ENCODE measurements at regions not wholly inside any gene's neighbourhood (a gene's known extent, or its start where the extent isn't known, plus 50 kb on each side); places are given as distances from the start of the nearest gene placed in this dataset.
A peak's percentile ranks its signal among the peaks of the same experiment; 100 is the strongest.
"Not testable (repeated sequence)": the region's sequence is repeated elsewhere in the genome, so short reads cannot be mapped to it uniquely, and the experiment has no call there.

DNA sequence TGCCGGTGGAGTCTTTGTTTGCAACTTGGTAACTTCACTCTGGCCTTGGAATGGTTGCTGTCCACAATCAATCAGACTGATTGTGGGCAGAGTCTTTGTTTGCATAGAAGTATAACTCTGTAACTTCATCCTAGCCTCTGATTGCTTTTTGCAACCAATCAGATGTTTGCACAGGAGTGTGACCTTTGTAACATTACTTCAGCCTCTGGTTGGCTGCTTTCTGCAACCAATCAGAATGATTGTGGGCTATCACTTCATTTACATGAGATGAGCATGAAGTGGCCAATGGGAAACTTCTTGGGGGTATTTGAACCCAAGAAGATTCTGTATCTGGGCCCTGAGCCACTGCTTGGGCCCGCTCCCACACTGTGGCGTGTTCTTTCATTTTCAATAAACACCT is 79.6 kb upstream of the CLDN5 start:
- no peaks in the 10 kb centered on the region for H3K27me3 ChIP-seq (ENCODE audit: insufficient read depth, low read length)
- 97% methylated on average over 3 of the region's 3 CpGs for WGBS
- no peak overlapping the region for H3K27ac ChIP-seq (ENCODE audit: low read depth, low read length)

DNA sequence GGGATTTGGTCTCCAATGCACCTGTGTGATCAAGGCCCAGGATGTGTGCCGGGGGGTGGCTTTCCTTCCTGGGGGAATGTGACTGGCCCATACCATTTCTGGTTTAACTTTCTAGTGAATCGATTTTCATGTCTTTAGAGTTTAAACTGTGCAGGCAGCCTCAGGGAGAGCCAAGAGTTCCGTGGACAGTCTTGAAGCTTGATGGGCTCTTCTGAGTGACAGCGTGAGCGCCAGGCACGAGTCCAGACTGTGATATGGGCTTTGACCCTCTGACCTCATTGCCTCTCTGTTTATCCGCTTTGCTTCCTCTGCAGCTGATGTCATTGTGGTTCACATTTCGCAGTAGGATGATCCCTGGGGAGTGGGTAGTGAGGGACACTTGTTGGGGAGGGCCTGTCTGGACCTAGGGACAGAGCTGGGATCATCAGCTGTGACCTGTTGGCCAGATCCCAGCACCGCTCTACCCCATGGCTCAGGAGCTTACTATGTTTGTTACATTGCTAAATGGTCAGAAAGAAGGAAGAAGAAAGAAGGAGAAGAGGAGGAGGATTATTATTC is 80.6 kb upstream of the CLDN5 start:
- Histone ChIP-seq H3K4me1 (ENCODE audit: insufficient read depth, low read length) (peaks cover 10% of the 10 kb centered on the region; the same call in 1 of the 2 replicates), H3K27ac (ENCODE audit: low read depth, low read length) (no peak overlapping the region), H3K36me3 (ENCODE audit: insufficient read depth, low read length) (no peaks in the 10 kb centered on the region), H3K9me3 (ENCODE audit: insufficient read depth, low read depth, low read length) (no peaks in the 10 kb centered on the region), H3K9ac (ENCODE audit: low read depth, low read length) (no peak overlapping the region), H3K4me3 (ENCODE audit: low read length) (no peak overlapping the region), H3K27me3 (ENCODE audit: insufficient read depth, low read length) (no peaks in the 10 kb centered on the region)
- WGBS: 91% methylated on average over 9 of the region's 9 CpGs

More for the DNA sequence above, 79.6 kb upstream of the CLDN5 start:
- Histone ChIP-seq H3K4me3 (ENCODE audit: low read length) (no peak overlapping the region), H3K36me3 (ENCODE audit: insufficient read depth, low read length) (no peaks in the 10 kb centered on the region), H3K4me1 (ENCODE audit: insufficient read depth, low read length) (peaks cover 10% of the 10 kb centered on the region; the same call in 1 of the 2 replicates), H3K9me3 (ENCODE audit: insufficient read depth, low read depth, low read length) (no peaks in the 10 kb centered on the region), H3K9ac (ENCODE audit: low read depth, low read length) (no peak overlapping the region)

DNA sequence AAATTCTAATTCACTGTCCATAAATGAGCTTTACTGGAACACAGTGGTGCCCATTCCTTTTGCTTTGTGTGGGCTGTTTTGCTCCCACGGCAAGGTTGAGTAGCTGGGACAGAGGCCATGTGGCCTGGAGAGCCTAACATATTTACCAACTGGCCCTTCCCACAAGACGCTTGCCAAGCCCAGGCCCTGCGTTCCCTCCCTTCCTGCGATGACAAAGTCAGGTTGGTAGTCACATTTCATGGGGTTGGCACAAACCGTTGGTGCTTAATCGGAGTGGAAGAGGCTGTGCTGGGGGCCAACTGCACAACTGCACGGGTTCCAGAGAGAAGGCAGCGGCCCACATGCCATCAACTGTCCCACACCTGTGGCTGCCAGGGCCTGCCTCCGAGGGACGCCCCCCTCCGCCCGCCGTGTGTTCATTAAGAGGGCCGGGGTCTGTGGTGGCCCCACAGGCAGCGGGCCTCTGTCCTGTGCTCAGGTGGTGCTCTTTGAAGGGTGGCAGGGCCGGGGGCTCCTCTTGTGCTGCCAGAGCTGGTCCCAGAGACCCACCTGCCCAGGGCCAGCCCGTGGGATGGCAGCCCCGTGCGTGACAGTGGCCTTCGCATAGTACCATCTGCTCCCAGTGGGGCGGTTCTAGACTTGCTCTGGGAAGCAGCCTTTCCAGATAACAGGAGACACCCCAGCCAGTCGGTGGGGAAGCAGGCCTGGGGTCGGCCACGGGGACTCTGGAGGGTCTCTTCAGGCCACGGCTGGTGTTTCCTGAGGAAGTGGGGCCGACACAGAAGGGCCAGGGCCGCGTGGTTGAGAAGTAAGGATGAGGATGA is 81.5 kb upstream of the CLDN5 start:
- H3K4me3 ChIP-seq (ENCODE audit: low read length): no peak overlapping the region
- no peaks in the 10 kb centered on the region for H3K27me3 ChIP-seq (ENCODE audit: insufficient read depth, low read length)
- H3K27ac ChIP-seq (ENCODE audit: low read depth, low read length): no peak overlapping the region
- no peaks in the 10 kb centered on the region for H3K36me3 ChIP-seq (ENCODE audit: insufficient read depth, low read length)
- H3K9me3 ChIP-seq (ENCODE audit: insufficient read depth, low read depth, low read length): no peaks in the 10 kb centered on the region
- H3K4me1 ChIP-seq (ENCODE audit: insufficient read depth, low read length): peaks cover 18% of the 10 kb centered on the region
- 95% methylated on average over 28 of the region's 28 CpGs for WGBS
- H3K9ac ChIP-seq (ENCODE audit: low read depth, low read length): no peak overlapping the region

DNA sequence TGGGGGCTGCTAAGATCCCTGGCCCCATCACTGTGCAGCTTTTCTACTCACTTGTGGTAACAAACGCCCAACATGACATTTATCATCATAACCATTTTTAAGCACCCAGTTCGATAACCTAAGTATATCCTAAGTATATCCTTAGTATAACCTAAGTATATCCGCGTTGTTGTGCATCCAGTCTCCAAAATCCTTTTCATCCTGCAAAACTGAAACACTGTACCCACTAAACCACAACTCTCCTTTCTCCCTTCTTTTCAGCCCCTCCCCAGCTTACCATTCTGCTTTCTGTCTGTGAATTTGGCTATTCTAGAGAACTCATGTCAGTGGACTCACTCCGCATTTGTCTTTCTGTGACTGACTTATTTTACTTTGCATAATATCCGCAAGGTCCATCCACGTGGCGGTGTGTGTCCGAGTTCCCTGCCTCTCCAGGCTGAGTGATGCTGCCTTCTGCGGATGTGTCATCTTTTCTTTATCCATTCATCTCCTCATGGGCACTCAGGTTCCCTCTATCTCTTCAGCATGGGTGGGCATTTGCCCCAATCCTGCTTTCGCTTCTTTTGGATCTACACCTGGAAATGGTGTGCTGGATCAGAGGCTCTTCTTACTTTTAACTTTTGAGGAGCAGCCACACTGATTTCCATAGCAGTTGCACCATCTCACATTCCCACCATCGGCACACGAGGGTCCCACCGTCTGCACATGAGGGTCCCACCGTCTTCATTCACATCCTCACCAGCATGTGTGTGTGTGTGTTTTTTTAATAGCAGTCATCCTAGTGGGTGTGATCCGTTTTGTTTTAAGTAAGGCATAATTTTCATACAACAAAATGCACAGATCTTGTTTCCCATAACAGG is 82.4 kb upstream of the CLDN5 start:
- Histone ChIP-seq H3K27me3 (ENCODE audit: insufficient read depth, low read length) (no peaks in the 10 kb centered on the region), H3K27ac (ENCODE audit: low read depth, low read length) (no peak overlapping the region), H3K36me3 (ENCODE audit: insufficient read depth, low read length) (no peaks in the 10 kb centered on the region), H3K4me3 (ENCODE audit: low read length) (no peak overlapping the region), H3K9ac (ENCODE audit: low read depth, low read length) (no peak overlapping the region), H3K4me1 (ENCODE audit: insufficient read depth, low read length) (peaks cover 23% of the 10 kb centered on the region), H3K9me3 (ENCODE audit: insufficient read depth, low read depth, low read length) (no peaks in the 10 kb centered on the region)
- WGBS: 94% methylated on average over 14 of the region's 16 CpGs

DNA sequence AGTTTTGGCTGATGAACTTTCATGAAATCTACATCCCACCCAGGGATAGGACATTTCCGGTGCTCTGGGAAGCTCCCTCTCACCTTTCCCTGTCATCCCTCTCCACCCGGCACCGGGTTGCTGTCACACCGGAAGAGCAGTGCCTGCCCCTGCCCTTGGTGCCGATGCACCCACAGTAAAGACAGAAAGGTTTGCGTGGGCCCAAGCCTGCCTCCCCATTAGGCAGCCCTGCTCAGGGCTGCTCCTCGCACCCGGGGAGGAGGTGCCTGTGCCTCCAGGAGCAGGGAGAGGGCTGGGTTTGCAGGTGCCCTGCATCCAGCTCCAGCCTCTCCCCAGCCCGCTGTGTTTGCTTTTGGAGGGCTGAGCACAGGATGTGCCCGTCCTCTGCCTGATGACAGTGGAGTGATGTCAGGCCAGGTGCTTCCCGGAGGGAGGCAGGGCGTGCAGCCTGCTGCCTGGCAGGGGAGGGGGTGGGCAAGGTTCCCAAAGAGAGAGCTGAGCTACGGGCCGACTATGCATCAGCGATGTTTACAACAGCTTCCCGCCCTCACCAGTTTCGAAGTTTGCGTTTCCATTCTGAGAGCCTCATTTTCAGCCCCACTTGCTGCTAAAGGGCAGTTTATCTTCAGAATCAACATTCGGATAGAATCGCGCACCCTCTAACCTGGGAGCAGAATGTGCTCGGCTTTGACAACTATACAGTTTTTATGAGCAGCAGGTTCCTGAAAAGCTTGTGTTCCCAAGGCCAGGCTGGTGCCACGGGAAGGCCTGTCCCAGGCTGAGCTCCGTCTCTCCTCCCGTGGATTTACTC is 83.2 kb upstream of the CLDN5 start:
- 70% methylated on average over 25 of the region's 25 CpGs for WGBS
- Histone ChIP-seq H3K9me3 (ENCODE audit: insufficient read depth, low read depth, low read length) (no peaks in the 10 kb centered on the region), H3K36me3 (ENCODE audit: insufficient read depth, low read length) (no peaks in the 10 kb centered on the region), H3K9ac (ENCODE audit: low read depth, low read length) (peak overlapping the region; percentile 27; the same call in 1 of the 2 replicates), H3K27ac (ENCODE audit: low read depth, low read length) (no peak overlapping the region), H3K4me1 (ENCODE audit: insufficient read depth, low read length) (peaks cover 23% of the 10 kb centered on the region), H3K27me3 (ENCODE audit: insufficient read depth, low read length) (no peaks in the 10 kb centered on the region), H3K4me3 (ENCODE audit: low read length) (no peak overlapping the region)

DNA sequence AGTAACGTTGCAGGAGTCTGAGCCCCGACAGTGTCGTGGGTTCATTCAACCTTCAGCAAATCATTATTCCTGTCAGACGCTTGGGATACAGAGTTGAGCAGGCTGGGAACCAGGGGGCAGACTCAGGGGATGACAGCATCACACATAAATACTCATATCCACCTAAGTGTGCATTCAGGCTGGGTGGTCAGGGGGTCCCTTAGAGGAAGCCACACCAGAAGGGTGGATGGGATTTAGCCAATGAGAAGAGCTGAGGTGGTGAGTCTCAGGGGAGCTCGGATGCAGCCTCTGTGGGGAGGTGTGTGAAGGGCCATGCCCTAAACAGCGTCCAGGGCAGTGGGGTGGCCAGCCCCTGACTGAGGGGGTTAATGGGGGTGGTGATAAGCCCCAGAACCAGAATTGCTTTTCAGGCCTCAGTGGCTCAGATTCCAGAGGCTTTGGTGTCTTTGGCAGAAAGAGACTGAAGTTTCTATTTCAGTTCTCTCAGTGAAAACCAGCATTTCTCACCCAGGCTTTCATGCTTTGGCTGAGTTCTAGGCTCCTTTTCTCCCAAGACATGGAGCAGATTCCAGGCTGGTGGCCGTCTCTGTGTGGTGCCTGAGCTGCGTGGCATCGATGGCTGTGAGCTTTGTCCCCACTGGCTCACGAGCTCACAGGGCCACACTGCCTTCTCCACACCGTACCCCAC is 83.9 kb upstream of the CLDN5 start:
- Histone ChIP-seq H3K27me3 (ENCODE audit: insufficient read depth, low read length) (no peaks in the 10 kb centered on the region), H3K27ac (ENCODE audit: low read depth, low read length) (no peak overlapping the region), H3K9me3 (ENCODE audit: insufficient read depth, low read depth, low read length) (no peaks in the 10 kb centered on the region), H3K4me3 (ENCODE audit: low read length) (no peak overlapping the region), H3K9ac (ENCODE audit: low read depth, low read length) (no peak overlapping the region), H3K4me1 (ENCODE audit: insufficient read depth, low read length) (peaks cover 23% of the 10 kb centered on the region), H3K36me3 (ENCODE audit: insufficient read depth, low read length) (no peaks in the 10 kb centered on the region)
- 91% methylated on average over 11 of the region's 11 CpGs for WGBS

DNA sequence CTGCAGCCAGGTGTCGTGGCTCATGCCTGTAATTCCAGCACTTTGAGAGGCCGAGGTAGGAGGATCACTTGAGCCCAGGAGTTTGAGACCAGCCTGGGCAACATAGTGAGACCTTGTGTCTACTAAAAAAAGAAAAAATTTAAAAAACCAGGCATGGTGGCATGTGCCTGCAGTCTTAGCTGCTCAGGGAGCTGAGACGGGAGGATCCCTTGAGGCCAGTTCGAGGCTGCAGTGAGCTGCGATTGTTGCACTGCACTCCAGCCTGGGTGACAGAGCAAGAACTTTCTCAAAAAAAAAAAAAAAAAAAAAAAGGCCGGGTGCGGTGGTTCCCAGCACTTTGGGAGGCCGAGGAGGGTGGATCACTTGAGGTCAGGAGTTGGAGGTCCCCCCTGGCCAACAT is 85.5 kb upstream of the CLDN5 start:
- H3K9me3 ChIP-seq (ENCODE audit: insufficient read depth, low read depth, low read length); H3K27ac ChIP-seq (ENCODE audit: low read depth, low read length); H3K9ac ChIP-seq (ENCODE audit: low read depth, low read length); H3K4me3 ChIP-seq (ENCODE audit: low read length); H3K27me3 ChIP-seq (ENCODE audit: insufficient read depth, low read length); H3K36me3 ChIP-seq (ENCODE audit: insufficient read depth, low read length): not testable (repeated sequence)
- H3K4me1 ChIP-seq (ENCODE audit: insufficient read depth, low read length): peaks cover 23% of the 10 kb centered on the region
- 80% methylated on average over 7 of the region's 8 CpGs for WGBS

DNA sequence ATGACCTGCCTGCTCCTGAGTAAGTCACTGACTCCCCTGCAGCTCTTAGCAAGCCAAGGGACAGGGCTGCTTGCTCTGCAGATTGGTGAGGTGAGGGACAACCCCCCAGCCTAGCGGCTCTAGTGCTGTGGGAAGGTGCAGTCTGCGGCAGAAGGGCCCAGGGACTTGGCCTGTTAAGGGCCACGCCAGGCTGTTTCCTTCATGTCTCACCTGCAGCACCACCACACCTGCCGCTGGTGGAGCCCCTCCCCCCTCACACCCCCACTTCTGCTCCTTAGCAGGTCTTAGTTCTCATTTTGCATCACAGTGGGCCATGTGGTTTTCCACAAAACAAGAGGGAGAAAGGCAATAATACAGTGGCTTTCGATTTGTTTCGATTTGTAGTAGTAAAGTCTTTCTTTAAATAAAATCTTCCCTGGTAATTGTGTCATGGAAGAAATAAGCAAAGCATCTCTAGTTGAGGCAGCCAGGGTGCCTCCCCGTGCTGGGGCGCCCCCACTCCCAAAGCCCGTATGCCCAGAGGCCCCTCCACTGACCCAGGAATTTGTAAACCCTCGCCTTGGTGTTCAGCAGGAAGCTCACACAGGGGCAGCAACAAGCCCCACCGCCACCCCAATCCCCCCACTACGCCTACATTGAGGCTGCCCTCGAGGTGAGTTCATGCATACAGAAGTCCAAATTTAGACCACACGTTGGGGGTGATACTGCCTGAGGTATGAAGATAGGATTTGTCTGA is 86.5 kb upstream of the CLDN5 start:
- Histone ChIP-seq H3K36me3 (ENCODE audit: insufficient read depth, low read length) (no peaks in the 10 kb centered on the region), H3K4me3 (ENCODE audit: low read length) (no peak overlapping the region), H3K27ac (ENCODE audit: low read depth, low read length) (peak overlapping the region; percentile 11; the same call in 1 of the 2 replicates), H3K9me3 (ENCODE audit: insufficient read depth, low read depth, low read length) (no peaks in the 10 kb centered on the region), H3K27me3 (ENCODE audit: insufficient read depth, low read length) (no peaks in the 10 kb centered on the region), H3K9ac (ENCODE audit: low read depth, low read length) (peak overlapping the region; percentile 41; the same call in 1 of the 2 replicates), H3K4me1 (ENCODE audit: insufficient read depth, low read length) (peaks cover 27% of the 10 kb centered on the region)
- WGBS: 64% methylated on average over 14 of the region's 14 CpGs

DNA sequence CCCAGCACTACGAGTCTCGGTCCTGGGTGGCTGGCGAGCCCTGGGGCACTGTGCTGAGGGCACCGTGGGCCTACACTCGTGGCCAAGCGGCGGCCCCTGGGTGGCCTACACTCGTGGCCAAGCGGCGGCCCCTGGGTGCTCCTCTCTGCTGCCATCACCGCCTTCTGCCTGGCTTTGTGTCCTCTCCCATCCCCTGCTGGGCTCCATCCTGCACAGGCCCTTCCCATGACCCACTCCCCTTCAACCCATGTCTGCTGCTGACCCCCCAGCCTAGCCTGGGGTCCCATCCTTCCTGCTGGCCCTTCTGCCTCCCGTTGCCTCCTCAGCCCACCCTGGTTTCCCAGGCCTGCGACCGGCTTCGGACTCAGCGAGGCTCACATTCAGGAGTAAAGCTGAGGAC is 87.4 kb upstream of the CLDN5 start:
- no peaks in the 10 kb centered on the region for H3K36me3 ChIP-seq (ENCODE audit: insufficient read depth, low read length)
- H3K4me3 ChIP-seq (ENCODE audit: low read length): no peak overlapping the region
- no peak overlapping the region; the same call in 1 of the 2 replicates for H3K9ac ChIP-seq (ENCODE audit: low read depth, low read length)
- H3K27ac ChIP-seq (ENCODE audit: low read depth, low read length): no peak overlapping the region
- 94% methylated on average over 16 of the region's 16 CpGs for WGBS
- no peaks in the 10 kb centered on the region for H3K27me3 ChIP-seq (ENCODE audit: insufficient read depth, low read length)
- no peaks in the 10 kb centered on the region for H3K9me3 ChIP-seq (ENCODE audit: insufficient read depth, low read depth, low read length)
- peaks cover 36% of the 10 kb centered on the region for H3K4me1 ChIP-seq (ENCODE audit: insufficient read depth, low read length)
